K562 (cell line): ENCODE measurements at regions not wholly inside any gene's neighbourhood (a gene's known extent, or its start where the extent isn't known, plus 50 kb on each side); places are given as distances from the start of the nearest gene placed in this dataset.

ENCODE experiments used
- ATAC-seq: fragments of 200-7000 bp; cut with Tn5 transposase; 3 replicates; pipeline ENCODE4 v1.9.1; 2020; ENCODE audit warnings: moderate library complexity
- BruUV-seq: library from RNA; stranded (reverse); fragments of 400-500 nt; replicated peaks from 2 replicates; lab custom pipeline; 2021; lab: Mats Ljungman, UMichigan
- CTCF ChIA-PET: fragments of 300-600 bp; formaldehyde crosslinking; extraction: SDS; loops from one replicate; lab custom pipeline; 2021; ENCODE audit warnings: low intra/inter-chr PET ratio; lab: Yijun Ruan, JAX
- POLR2A ChIA-PET: fragments of 300-600, 350-650 bp; sonication (Branson Sonifier 250); formaldehyde crosslinking; extraction: SDS; loops from one replicate; lab custom pipeline; 2021; ENCODE audit warnings: antibody characterized with exemption, inconsistent platforms; lab: Yijun Ruan, JAX
- DNase-seq, 4 experiments: peaks; one replicate each; pipeline versions ENCODE4 v3.0.0 to v3.0.0-alpha.2; 2011 to 2018; ENCODE audit warnings: low spot score in 3 of 4, mixed read lengths in 3 of 4; ENCODE audit errors: extremely low read depth in 1 of 4
- FAIRE-seq: peaks from 2 replicates; lab custom pipeline; 2011; peaks lifted over from hg19 to GRCh38; lab: Jason Lieb, UNC
- H2AFZ ChIP-seq: 2 replicates; pipeline ENCODE4 v1.6.0; 2011; ENCODE audit warnings: low read depth, low read length, control low read depth, inconsistent platforms
- H3K27ac ChIP-seq: fragments of 200-600 bp; 3 replicates; pipeline ENCODE4 v1.8.0; 2011; ENCODE audit warnings: low read depth, mild to moderate bottlenecking, control low read depth, inconsistent platforms, low read length, moderate library complexity, mixed read lengths; ENCODE audit errors: extremely low read depth
- H3K27me3 ChIP-seq, 2 experiments: fragments of 300-600 bp in 1 of 2; 2 replicates in 1 of 2; 3 replicates in 1 of 2; pipeline versions ENCODE4 v1.6.0 to v1.8.0; 2011; ENCODE audit warnings: inconsistent platforms in 2 of 2, low read length in 2 of 2, mild to moderate bottlenecking in 1 of 2, mixed read lengths in 1 of 2, moderate library complexity in 1 of 2; ENCODE audit not compliant: control insufficient read depth in 2 of 2, insufficient read depth in 2 of 2
- H3K36me3 ChIP-seq: fragments of 300-600 bp; 3 replicates; pipeline ENCODE4 v1.8.0; 2011; ENCODE audit warnings: mild to moderate bottlenecking, low read length, inconsistent platforms; ENCODE audit not compliant: control insufficient read depth, insufficient read depth
- H3K4me1 ChIP-seq, 2 experiments: fragments of 200-600 bp in 1 of 2; replicated peaks in 1 of 2; 2 replicates in 1 of 2; 3 replicates in 1 of 2; pipeline versions ENCODE4 v1.5.1 to v1.8.0; 2011; ENCODE audit warnings: inconsistent platforms in 2 of 2, low read length in 2 of 2, mild to moderate bottlenecking in 1 of 2, mixed read lengths in 1 of 2, moderate library complexity in 1 of 2; ENCODE audit not compliant: control insufficient read depth in 2 of 2, insufficient read depth in 2 of 2
- H3K4me2 ChIP-seq: 2 replicates; pipeline ENCODE4 v1.6.1; 2011; ENCODE audit warnings: low read length, control low read depth, inconsistent platforms, mixed read lengths; ENCODE audit not compliant: insufficient read depth
- H3K4me3 ChIP-seq: fragments of 200-600 bp; sonication (generic), shearing (Covaris generic); 2 replicates; pipeline ENCODE4 v1.5.1; 2016; ENCODE audit warnings: control low read depth, inconsistent platforms
- H3K79me2 ChIP-seq: fragments of 200-600 bp; 3 replicates; pipeline ENCODE4 v1.8.0; 2011; ENCODE audit warnings: low read length, inconsistent platforms; ENCODE audit not compliant: control insufficient read depth, insufficient read depth
- H3K9ac ChIP-seq, 2 experiments: 2 replicates each; pipeline versions ENCODE4 v1.6.0 to v1.6.1; 2011; ENCODE audit warnings: low read depth in 2 of 2, low read length in 2 of 2, control low read depth in 1 of 2, inconsistent platforms in 1 of 2, mild to moderate bottlenecking in 1 of 2, mixed read lengths in 1 of 2; ENCODE audit not compliant: insufficient read depth in 1 of 2
- H3K9me1 ChIP-seq: one replicate; pipeline ENCODE4 v1.6.0; 2011; ENCODE audit warnings: inconsistent platforms, mild to moderate bottlenecking, low read length, moderate library complexity; ENCODE audit not compliant: control insufficient read depth, insufficient read depth
- H3K9me3 ChIP-seq: replicated peaks from 2 replicates; pipeline ENCODE4 v1.5.1; 2011; ENCODE audit warnings: low read depth, low read length, inconsistent platforms; ENCODE audit not compliant: control insufficient read depth, insufficient read depth
- H4K20me1 ChIP-seq: replicated peaks from 2 replicates; pipeline ENCODE4 v1.6.1; 2011; ENCODE audit warnings: low read length, inconsistent platforms, mixed read lengths; ENCODE audit not compliant: control insufficient read depth, insufficient read depth
- BRCA1 ChIP-seq, 2 experiments: fragments of 450-650 bp in 1 of 2; sonication (generic) in 1 of 2; formaldehyde crosslinking in 1 of 2; IDR thresholded peaks; 2 replicates each; pipeline versions ENCODE4 v1.5.0 to v1.6.1; 2017 to 2020; ENCODE audit warnings: mild to moderate bottlenecking in 1 of 2, missing genetic modification reagents in 1 of 2
- CREB3L1 ChIP-seq: fragments of 450-650 bp; IDR thresholded peaks from 2 replicates; pipeline ENCODE4 v1.6.1; 2014; ENCODE audit warnings: low read depth, mild to moderate bottlenecking, moderate library complexity, borderline replicate concordance
- CTCFL ChIP-seq: IDR thresholded peaks from 2 replicates; pipeline ENCODE4 v1.6.1; 2011; ENCODE audit warnings: borderline replicate concordance, low read depth, mild to moderate bottlenecking, moderate library complexity, low read length; ENCODE audit not compliant: insufficient read depth, poor library complexity, severe bottlenecking
- HNRNPUL1 ChIP-seq: fragments of 200-400 bp; formaldehyde crosslinking; IDR thresholded peaks from 2 replicates; pipeline ENCODE4 v1.6.1; 2017; ENCODE audit warnings: low read length
- MAZ ChIP-seq, 2 experiments: fragments of 450-650 bp in 1 of 2; sonication (generic) in 1 of 2; formaldehyde crosslinking; IDR thresholded peaks in 1 of 2; conservative IDR thresholded peaks in 1 of 2; 2 replicates each; pipeline versions ENCODE4 v1.4.0 to v1.5.0; 2020; ENCODE audit warnings: mild to moderate bottlenecking in 1 of 2, missing genetic modification reagents in 1 of 2
- MITF ChIP-seq: IDR thresholded peaks from 2 replicates; pipeline ENCODE4 v1.6.1; 2014; ENCODE audit warnings: antibody characterized with exemption
- NEUROD1 ChIP-seq: fragments of 150-350 bp; IDR thresholded peaks from 2 replicates; pipeline ENCODE4 v1.6.1; 2014; ENCODE audit warnings: borderline replicate concordance, low read length, low read depth; ENCODE audit not compliant: partially characterized antibody
- RBM17 ChIP-seq: fragments of 200-400 bp; formaldehyde crosslinking; IDR thresholded peaks from 2 replicates; pipeline ENCODE4 v1.6.1; 2017; ENCODE audit warnings: low read depth, mild to moderate bottlenecking, low read length, borderline replicate concordance
- SRSF9 ChIP-seq: fragments of 200-400 bp; formaldehyde crosslinking; IDR thresholded peaks from 2 replicates; pipeline ENCODE4 v1.6.1; 2017; ENCODE audit warnings: low read depth, low read length, borderline replicate concordance
- TOE1 ChIP-seq, 2 experiments: fragments of 450-650 bp in 1 of 2; sonication (generic) in 1 of 2; formaldehyde crosslinking in 1 of 2; IDR thresholded peaks; 2 replicates each; pipeline versions ENCODE4 v1.7.1 to v1.8.0; 2016 to 2022; ENCODE audit warnings: borderline replicate concordance in 2 of 2, mild to moderate bottlenecking in 2 of 2, antibody characterized with exemption in 1 of 2, inconsistent platforms in 1 of 2, low read depth in 1 of 2, missing genetic modification reagents in 1 of 2, moderate library complexity in 1 of 2
- TRIM28 ChIP-seq: fragments of 450-650 bp; IDR thresholded peaks from 2 replicates; pipeline ENCODE4 v1.6.1; 2017
- ZMIZ1 ChIP-seq, 2 experiments: fragments of 150-350 bp in 1 of 2; IDR thresholded peaks; 2 replicates each; pipeline ENCODE4 v1.6.1; 2012 to 2016; ENCODE audit warnings: low read depth in 2 of 2, low read length in 2 of 2, mild to moderate bottlenecking in 1 of 2, moderate library complexity in 1 of 2
- WGBS: fragments of 100-300 bp; shearing (Covaris generic); methylation state at CpG from one replicate; pipeline ENCODE4 v1.1.6; 2016; ENCODE audit warnings: low coverage, mixed read lengths; ENCODE audit not compliant: insufficient coverage; ENCODE audit errors: missing lambda C conversion rate; 5-methylcytosine and 5-hydroxymethylcytosine counted together
- in situ Hi-C: fragments of 300-500 bp; cut with MboI; formaldehyde crosslinking; loops from 4 replicates; pipeline ENCODE4 v1.15.0; 2018; ENCODE audit warnings: inconsistent platforms, mixed read lengths
- intact Hi-C: fragments of 100-400 bp; cut with micrococcal nuclease; formaldehyde crosslinking; loops from 2 replicates; pipeline ENCODE4 v1.14.2; 2022

GRCh38 chr1:208781391-208782045 lies 537.3 kb upstream of the PLXNA2 start:
- H3K9ac ChIP-seq, result no peak overlapping the region
- no peak for ATAC-seq
- no peak overlapping the region for H3K27ac ChIP-seq
- CTCF ChIA-PET, result no interaction called here
- H3K79me2 ChIP-seq, result no peaks in the 10 kb centered on the region
- DNase-seq, result no peak
- FAIRE-seq, result no peak
- intact Hi-C loops (no loop called here), in situ Hi-C loops (no loop called here)
- no peaks in the 10 kb centered on the region for H3K36me3 ChIP-seq
- H3K4me1 ChIP-seq, result no peaks in the 10 kb centered on the region
- no peaks in the 10 kb centered on the region for H3K27me3 ChIP-seq
- H3K9me3 ChIP-seq, result peaks cover 4% of the 10 kb centered on the region
- H2AFZ ChIP-seq, result no peak overlapping the region
- H4K20me1 ChIP-seq, result no peaks in the 10 kb centered on the region
- no TSS peak for BruUV-seq
- no peak overlapping the region for H3K4me3 ChIP-seq
- H3K9me1 ChIP-seq, result no peaks in the 10 kb centered on the region
- 0% methylated on average over 3 of the region's 3 CpGs for WGBS
- POLR2A ChIA-PET, result no interaction called here
- no peak overlapping the region for H3K4me2 ChIP-seq
- no peak for TF ChIP-seq TRIM28
- no peak for TF ChIP-seq MAZ (CRISPR knock-in tag; conservative IDR thresholded peaks at IDR 0.05 in 1 of 2, IDR thresholded peaks at IDR 0.05 in 1 of 2)
- TF ChIP-seq NEUROD1, result no peak
- no peak for TF ChIP-seq RBM17
- no peak for TF ChIP-seq TOE1 (IDR thresholded peaks at IDR 0.05; ENCODE audit: borderline replicate concordance)
- no peak for TF ChIP-seq TOE1 (CRISPR knock-in tag; IDR thresholded peaks at IDR 0.05; ENCODE audit: borderline replicate concordance, low read depth)
- no peak for TF ChIP-seq CTCFL
- no peak for TF ChIP-seq CREB3L1
- TF ChIP-seq ZMIZ1 (IDR thresholded peaks at IDR 0.05; ENCODE audit: low read depth in 2 of 2, low read length in 2 of 2), result no peak
- TF ChIP-seq MITF, result no peak
- TF ChIP-seq BRCA1 (IDR thresholded peaks at IDR 0.05), result no peak
- no peak for TF ChIP-seq BRCA1 (CRISPR knock-in tag; IDR thresholded peaks at IDR 0.05)
- no peak for TF ChIP-seq SRSF9
- TF ChIP-seq HNRNPUL1, result no peak
